ENCODE measurements at regions not wholly inside any gene's neighbourhood (a gene's known extent, or its start where the extent isn't known, plus 50 kb on each side); places are given as distances from the start of the nearest gene placed in this dataset.

DNA sequence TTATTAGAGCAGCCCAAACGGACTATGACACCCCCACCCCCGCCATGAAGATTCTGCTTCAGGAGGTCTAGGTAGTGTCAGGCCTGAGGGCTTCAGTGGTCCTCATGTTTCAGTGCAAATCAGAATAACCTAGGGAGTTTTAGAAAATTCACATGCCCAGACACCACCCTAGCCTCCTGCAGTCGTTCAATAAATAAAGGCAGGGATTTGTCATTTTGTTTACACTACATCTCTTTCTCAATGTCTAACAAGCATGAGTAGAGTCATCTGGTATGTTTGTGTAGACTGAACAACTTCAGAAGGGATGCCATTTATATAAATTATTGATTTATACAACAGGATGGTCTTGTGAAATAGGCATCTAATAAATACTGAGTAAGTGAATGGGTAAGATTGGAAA, 112.1 kb upstream of the SERPINE2 start:
- TF ChIP-seq, protein P1, sequence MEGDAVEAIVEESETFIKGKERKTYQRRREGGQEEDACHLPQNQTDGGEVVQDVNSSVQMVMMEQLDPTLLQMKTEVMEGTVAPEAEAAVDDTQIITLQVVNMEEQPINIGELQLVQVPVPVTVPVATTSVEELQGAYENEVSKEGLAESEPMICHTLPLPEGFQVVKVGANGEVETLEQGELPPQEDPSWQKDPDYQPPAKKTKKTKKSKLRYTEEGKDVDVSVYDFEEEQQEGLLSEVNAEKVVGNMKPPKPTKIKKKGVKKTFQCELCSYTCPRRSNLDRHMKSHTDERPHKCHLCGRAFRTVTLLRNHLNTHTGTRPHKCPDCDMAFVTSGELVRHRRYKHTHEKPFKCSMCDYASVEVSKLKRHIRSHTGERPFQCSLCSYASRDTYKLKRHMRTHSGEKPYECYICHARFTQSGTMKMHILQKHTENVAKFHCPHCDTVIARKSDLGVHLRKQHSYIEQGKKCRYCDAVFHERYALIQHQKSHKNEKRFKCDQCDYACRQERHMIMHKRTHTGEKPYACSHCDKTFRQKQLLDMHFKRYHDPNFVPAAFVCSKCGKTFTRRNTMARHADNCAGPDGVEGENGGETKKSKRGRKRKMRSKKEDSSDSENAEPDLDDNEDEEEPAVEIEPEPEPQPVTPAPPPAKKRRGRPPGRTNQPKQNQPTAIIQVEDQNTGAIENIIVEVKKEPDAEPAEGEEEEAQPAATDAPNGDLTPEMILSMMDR (IDR thresholded peaks at IDR 0.05; ENCODE audit: poor library complexity, severe bottlenecking), result no peak
- TF ChIP-seq, protein P2, sequence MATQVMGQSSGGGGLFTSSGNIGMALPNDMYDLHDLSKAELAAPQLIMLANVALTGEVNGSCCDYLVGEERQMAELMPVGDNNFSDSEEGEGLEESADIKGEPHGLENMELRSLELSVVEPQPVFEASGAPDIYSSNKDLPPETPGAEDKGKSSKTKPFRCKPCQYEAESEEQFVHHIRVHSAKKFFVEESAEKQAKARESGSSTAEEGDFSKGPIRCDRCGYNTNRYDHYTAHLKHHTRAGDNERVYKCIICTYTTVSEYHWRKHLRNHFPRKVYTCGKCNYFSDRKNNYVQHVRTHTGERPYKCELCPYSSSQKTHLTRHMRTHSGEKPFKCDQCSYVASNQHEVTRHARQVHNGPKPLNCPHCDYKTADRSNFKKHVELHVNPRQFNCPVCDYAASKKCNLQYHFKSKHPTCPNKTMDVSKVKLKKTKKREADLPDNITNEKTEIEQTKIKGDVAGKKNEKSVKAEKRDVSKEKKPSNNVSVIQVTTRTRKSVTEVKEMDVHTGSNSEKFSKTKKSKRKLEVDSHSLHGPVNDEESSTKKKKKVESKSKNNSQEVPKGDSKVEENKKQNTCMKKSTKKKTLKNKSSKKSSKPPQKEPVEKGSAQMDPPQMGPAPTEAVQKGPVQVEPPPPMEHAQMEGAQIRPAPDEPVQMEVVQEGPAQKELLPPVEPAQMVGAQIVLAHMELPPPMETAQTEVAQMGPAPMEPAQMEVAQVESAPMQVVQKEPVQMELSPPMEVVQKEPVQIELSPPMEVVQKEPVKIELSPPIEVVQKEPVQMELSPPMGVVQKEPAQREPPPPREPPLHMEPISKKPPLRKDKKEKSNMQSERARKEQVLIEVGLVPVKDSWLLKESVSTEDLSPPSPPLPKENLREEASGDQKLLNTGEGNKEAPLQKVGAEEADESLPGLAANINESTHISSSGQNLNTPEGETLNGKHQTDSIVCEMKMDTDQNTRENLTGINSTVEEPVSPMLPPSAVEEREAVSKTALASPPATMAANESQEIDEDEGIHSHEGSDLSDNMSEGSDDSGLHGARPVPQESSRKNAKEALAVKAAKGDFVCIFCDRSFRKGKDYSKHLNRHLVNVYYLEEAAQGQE (IDR thresholded peaks at IDR 0.05; ENCODE audit: borderline replicate concordance), result no peak
- TF ChIP-seq EZH2 (IDR thresholded peaks at IDR 0.05; ENCODE audit: borderline replicate concordance, insufficient read depth, low read length, poor library complexity, severe bottlenecking), result no peak
- no peak for TF ChIP-seq EP300 (conservative IDR thresholded peaks at IDR 0.05; ENCODE audit: poor library complexity, severe bottlenecking)
- TF ChIP-seq MXI1 (conservative IDR thresholded peaks at IDR 0.05; ENCODE audit: poor library complexity, severe bottlenecking), result no peak
- no peak for TF ChIP-seq RAD21 (conservative IDR thresholded peaks at IDR 0.05)
- no peak for TF ChIP-seq POLR2AphosphoS5 (IDR thresholded peaks at IDR 0.05)
- TF ChIP-seq SMC3 (conservative IDR thresholded peaks at IDR 0.05; ENCODE audit: poor library complexity), result no peak
- no peak for TF ChIP-seq TAF1 (IDR thresholded peaks at IDR 0.05; ENCODE audit: low read depth)

Data from neural cell (in vitro differentiated cells).